Bronchial epithelial cell (primary cell): ENCODE measurements at regions not wholly inside any gene's neighbourhood (a gene's known extent, or its start where the extent isn't known, plus 50 kb on each side); places are given as distances from the start of the nearest gene placed in this dataset.

Experiments used
- DNase-seq: peaks from one replicate; pipeline ENCODE4 v3.0.0-alpha.2; 2010; ENCODE audit warnings: low read depth
- FAIRE-seq: peaks from 2 replicates; lab custom pipeline; 2011; peaks lifted over from hg19 to GRCh38; lab: Jason Lieb, UNC
- H3K27me3 ChIP-seq: 2 replicates; pipeline ENCODE4 v1.5.1; 2011; ENCODE audit warnings: low read length; ENCODE audit not compliant: control insufficient read depth, insufficient read depth
- H3K36me3 ChIP-seq: 2 replicates; pipeline ENCODE4 v1.5.1; 2011; ENCODE audit warnings: low read length; ENCODE audit not compliant: control insufficient read depth, insufficient read depth
- H3K4me3 ChIP-seq: 2 replicates; pipeline ENCODE4 v1.5.1; 2011; ENCODE audit warnings: mild to moderate bottlenecking, low read depth, low read length, control low read depth
- TF ChIP-seq, protein P1 (sequence below): IDR thresholded peaks from 2 replicates; pipeline ENCODE4 v1.5.1; 2011; ENCODE audit warnings: mild to moderate bottlenecking, moderate library complexity, low read length, control low read depth, inconsistent platforms; ENCODE audit not compliant: insufficient read depth, severe bottlenecking

DNA sequence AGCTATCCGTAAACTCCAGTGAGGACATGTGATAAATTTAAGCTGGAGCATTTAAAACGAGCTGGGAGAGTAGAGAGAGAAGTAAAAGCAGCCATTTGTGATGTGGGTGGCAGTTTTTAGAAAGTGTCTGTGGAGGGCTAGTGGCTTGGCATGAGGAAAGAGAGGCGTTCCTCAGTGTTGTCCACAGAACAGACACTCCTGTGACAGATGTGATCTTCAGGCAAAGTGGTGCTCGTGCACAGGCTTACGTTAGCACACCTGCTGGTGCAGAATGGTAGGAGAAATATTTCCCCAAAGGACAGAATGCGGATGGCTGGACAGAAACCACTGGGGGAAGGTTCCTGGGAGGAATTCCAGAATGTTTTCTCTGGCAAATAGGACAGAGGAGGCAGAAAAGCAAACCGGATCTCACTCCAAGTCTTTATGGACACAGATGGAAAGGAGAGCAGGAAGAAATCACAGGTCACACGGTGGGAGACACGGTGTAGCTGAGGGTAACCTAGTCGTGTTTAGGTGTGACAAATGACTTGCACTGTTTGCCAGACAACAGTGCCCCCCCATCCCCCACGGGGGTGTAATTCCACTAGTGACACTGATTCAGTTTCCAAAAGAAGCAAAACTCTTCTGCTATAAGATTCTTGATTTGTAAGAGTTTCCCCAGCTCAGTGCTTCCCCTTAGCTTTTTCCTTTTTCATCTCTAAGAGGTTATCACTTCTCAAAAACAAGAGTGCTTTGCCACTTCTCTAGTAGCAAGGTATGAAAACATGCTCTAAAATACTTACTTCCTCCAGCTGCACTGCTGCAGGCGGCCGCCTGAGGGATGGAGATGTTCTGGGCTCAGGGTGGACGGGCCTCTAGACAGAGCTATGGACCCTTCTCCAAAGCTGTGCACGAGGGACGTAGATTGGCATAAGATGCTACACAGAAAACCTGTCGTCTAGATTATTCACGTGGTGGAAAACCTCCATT, 293.2 kb downstream of the QKI start:
- Histone ChIP-seq H3K4me3 (no peak overlapping the region), H3K27me3 (no peaks in the 10 kb centered on the region), H3K36me3 (no peaks in the 10 kb centered on the region)
- no peak for DNase-seq
- TF ChIP-seq, protein P1, sequence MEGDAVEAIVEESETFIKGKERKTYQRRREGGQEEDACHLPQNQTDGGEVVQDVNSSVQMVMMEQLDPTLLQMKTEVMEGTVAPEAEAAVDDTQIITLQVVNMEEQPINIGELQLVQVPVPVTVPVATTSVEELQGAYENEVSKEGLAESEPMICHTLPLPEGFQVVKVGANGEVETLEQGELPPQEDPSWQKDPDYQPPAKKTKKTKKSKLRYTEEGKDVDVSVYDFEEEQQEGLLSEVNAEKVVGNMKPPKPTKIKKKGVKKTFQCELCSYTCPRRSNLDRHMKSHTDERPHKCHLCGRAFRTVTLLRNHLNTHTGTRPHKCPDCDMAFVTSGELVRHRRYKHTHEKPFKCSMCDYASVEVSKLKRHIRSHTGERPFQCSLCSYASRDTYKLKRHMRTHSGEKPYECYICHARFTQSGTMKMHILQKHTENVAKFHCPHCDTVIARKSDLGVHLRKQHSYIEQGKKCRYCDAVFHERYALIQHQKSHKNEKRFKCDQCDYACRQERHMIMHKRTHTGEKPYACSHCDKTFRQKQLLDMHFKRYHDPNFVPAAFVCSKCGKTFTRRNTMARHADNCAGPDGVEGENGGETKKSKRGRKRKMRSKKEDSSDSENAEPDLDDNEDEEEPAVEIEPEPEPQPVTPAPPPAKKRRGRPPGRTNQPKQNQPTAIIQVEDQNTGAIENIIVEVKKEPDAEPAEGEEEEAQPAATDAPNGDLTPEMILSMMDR: no peak
- no peak for FAIRE-seq

DNA sequence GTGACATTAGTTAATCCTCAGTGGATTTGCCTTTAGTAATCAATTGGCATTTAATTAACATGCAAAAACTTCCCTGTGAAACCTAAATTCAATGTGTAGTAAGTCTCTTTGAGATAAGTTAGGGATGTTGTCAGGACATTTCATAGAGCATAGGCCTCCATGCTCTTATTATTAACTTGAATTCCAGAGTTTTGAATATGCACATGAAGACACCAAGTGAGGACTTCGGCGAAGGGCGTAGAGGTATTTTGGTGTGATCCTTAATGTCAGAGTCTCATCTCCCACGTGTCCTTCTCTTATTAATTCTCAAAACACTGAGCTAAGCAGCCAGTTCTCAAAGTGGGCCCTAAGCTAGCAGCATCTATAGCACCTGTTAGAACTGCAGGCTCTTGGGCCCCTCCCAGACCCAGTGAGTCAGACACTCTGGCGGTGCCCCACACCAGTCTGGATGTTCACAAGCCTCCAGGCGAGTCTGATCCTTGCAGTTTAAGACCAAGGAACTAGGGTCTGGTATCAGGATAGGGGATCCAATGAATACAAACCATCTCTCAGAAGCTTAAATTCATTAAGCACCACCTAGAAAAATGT, 292.1 kb downstream of the QKI start:
- FAIRE-seq (no peak), DNase-seq (no peak)
- H3K36me3 ChIP-seq: no peaks in the 10 kb centered on the region
- H3K4me3 ChIP-seq: no peak overlapping the region
- H3K27me3 ChIP-seq: no peaks in the 10 kb centered on the region
- TF ChIP-seq, protein P1: no peak

DNA sequence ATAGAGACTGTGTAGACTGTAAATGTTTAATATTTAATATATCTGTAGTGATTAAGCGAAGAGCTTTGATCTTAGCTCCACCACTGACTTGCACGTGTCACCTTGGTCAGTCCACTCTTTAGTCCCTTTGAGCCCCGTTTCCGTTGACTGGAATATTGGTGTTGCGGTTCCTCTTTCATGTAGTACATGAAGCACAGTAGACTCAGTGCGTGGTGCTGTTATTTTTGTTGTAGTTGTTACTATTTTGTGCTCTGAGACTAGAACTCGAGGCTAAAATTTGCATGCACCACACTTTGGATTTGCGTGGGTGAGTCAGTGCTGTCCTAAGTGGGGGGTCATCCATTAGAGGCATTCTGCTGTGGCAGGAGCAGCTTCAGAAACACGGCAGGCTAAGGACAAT, 291.4 kb downstream of the QKI start:
- Histone ChIP-seq H3K27me3 (no peaks in the 10 kb centered on the region), H3K36me3 (no peaks in the 10 kb centered on the region), H3K4me3 (no peak overlapping the region)
- TF ChIP-seq, protein P1: no peak
- DNase-seq (no peak), FAIRE-seq (no peak)

DNA sequence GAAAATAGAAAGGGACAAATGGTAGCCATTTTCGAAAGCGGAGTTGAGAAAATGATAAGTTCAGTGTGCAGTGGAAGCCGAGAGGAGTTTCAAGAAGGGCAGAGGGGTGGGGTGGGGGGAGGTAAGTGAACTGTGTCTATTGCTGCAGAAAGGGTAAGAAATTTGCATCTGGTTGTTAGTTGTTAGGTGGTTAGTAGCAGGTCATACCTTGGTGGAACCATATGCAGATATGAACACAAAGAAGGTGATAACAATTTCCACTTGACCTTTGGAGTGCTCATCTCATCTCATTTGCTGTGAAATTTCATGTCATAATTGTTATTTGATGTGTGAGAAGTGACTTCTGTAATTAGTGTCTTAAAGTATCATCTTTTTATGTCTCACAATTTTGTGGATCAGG, 288.2 kb downstream of the QKI start:
- no peak overlapping the region for H3K4me3 ChIP-seq
- no peaks in the 10 kb centered on the region for H3K36me3 ChIP-seq
- no peaks in the 10 kb centered on the region for H3K27me3 ChIP-seq
- TF ChIP-seq, protein P1: no peak
- no peak for FAIRE-seq
- no peak for DNase-seq

DNA sequence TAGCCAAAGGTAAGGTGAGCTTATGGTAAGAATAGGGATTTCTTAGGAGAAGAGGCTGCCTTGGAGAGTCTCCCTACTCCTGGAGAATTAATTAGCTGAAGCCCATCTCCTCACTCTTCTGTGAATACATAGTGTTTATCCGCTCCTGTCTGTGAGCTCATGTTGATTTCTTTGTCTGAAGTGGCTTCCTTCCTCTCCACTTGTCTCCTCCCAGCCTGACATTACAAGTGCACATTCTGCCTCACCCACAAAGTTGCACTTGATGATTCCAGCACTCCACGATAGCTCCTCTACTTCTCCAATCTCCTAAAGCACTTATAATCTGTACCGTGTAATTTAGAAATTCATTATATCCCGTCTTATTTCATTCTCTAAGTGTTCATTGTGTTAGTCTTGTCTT, 287.2 kb downstream of the QKI start:
- Histone ChIP-seq H3K4me3 (no peak overlapping the region), H3K36me3 (no peaks in the 10 kb centered on the region), H3K27me3 (no peaks in the 10 kb centered on the region)
- FAIRE-seq (no peak), DNase-seq (no peak)
- TF ChIP-seq, protein P1: no peak
